ENCODE measurements at regions not wholly inside any gene's neighbourhood (a gene's known extent, or its start where the extent isn't known, plus 50 kb on each side); places are given as distances from the start of the nearest gene placed in this dataset.
"Not testable (repeated sequence)": the region's sequence is repeated elsewhere in the genome, so short reads cannot be mapped to it uniquely, and the experiment has no call there.

- CTCF ChIA-PET = no interaction called here
- POLR2A ChIA-PET = no interaction called here
- no peak for TF ChIP-seq CTCF (IDR thresholded peaks at IDR 0.05; ENCODE audit: insufficient read depth, low read length, missing control alignments)
- H3K4me3 ChIP-seq (ENCODE audit: low read depth, low read length) = no peak overlapping the region
- no peak for DNase-seq (ENCODE audit: low read depth, low spot score)
These were observed 106.4 kb upstream of the GBE1 start for GRCh38 chr3:81867875-81868274.

DNA sequence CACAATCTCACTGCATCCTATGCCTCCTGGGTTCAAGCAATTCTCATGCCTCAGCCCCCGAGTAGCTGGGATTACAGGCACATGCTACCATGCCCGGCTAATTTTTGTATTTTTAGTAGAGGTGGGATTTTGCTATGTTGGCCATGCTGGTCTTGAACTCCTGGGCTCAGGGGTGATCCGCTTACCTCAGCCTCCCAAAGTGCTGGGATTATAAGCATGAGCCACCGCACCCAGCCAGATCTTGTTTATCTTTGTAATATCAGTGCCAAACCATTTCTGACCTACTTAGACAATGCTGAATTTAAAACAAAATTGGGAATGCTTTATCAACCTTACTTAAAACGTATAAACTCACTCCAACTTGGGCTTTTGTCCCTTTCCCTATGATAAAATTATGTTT lies 103.7 kb upstream of the GBE1 start:
- CTCF ChIA-PET; POLR2A ChIA-PET; DNase-seq (ENCODE audit: low read depth, low spot score); H3K4me3 ChIP-seq (ENCODE audit: low read depth, low read length): not testable (repeated sequence)

DNA sequence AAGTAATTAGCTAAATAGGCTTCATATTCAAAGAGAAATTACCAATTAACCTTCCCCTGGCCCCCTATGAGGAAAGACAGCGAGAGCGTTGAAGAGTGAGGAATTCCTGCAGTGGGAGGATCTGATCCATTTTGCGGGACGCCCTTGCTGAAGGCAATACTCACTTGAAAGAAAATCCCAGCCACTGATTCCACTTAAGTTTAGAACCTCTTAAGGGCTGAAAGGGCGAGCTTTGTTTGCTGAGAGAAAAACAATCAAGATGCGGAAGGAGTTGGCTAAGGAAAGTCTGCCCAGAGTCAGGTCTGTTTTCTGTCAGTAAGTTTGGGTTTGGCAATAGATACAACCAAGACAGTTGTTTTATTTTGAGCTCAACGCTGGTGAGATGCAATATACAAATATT lies 102.8 kb upstream of the GBE1 start:
- CTCF ChIA-PET = interaction anchor here (1.0 kb wide), 1 partner anchor 46 kb away, joined by 3 read pairs; no protein-coding TSS in a partner anchor
- H3K4me3 ChIP-seq (ENCODE audit: low read depth, low read length) = no peak overlapping the region
- POLR2A ChIA-PET = no interaction called here
- TF ChIP-seq CTCF (IDR thresholded peaks at IDR 0.05; ENCODE audit: insufficient read depth, low read length, missing control alignments) = no peak
- DNase-seq (ENCODE audit: low read depth, low spot score) = no peak

- H3K4me3 ChIP-seq (ENCODE audit: low read depth, low read length) = no peak overlapping the region
- CTCF ChIA-PET = no interaction called here
- DNase-seq (ENCODE audit: low read depth, low spot score) = no peak
- no peak for TF ChIP-seq CTCF (IDR thresholded peaks at IDR 0.05; ENCODE audit: insufficient read depth, low read length, missing control alignments)
- POLR2A ChIA-PET = no interaction called here
These were observed 102.3 kb upstream of the GBE1 start for GRCh38 chr3:81863756-81864155.

- no peak for TF ChIP-seq CTCF (IDR thresholded peaks at IDR 0.05; ENCODE audit: insufficient read depth, low read length, missing control alignments)
- no peak for DNase-seq (ENCODE audit: low read depth, low spot score)
- POLR2A ChIA-PET = no interaction called here
- no peak overlapping the region for H3K4me3 ChIP-seq (ENCODE audit: low read depth, low read length)
- CTCF ChIA-PET = no interaction called here
These were observed 100.1 kb upstream of the GBE1 start for GRCh38 chr3:81861593-81861992.

GRCh38 chr3:81859524-81859923 lies 98.1 kb upstream of the GBE1 start:
- H3K4me3 ChIP-seq (ENCODE audit: low read depth, low read length) = no peak overlapping the region
- POLR2A ChIA-PET = no interaction called here
- DNase-seq (ENCODE audit: low read depth, low spot score) = no peak
- TF ChIP-seq CTCF (IDR thresholded peaks at IDR 0.05; ENCODE audit: insufficient read depth, low read length, missing control alignments) = no peak
- CTCF ChIA-PET = no interaction called here

GRCh38 chr3:81853431-81853830 lies 92.0 kb upstream of the GBE1 start:
- CTCF ChIA-PET = no interaction called here
- H3K4me3 ChIP-seq (ENCODE audit: low read depth, low read length) = no peak overlapping the region
- DNase-seq (ENCODE audit: low read depth, low spot score) = no peak
- POLR2A ChIA-PET = no interaction called here
- no peak for TF ChIP-seq CTCF (IDR thresholded peaks at IDR 0.05; ENCODE audit: insufficient read depth, low read length, missing control alignments)
